Gastroesophageal sphincter (tissue), 3 donors: ENCODE measurements at regions not wholly inside any gene's neighbourhood (a gene's known extent, or its start where the extent isn't known, plus 50 kb on each side); places are given as distances from the start of the nearest gene placed in this dataset.
"Not testable (repeated sequence)": the region's sequence is repeated elsewhere in the genome, so short reads cannot be mapped to it uniquely, and the experiment has no call there.

ENCODE experiments used
- EP300 ChIP-seq: sonication (generic); formaldehyde crosslinking; IDR thresholded peaks from one replicate; pipeline ENCODE4 v1.6.1; 2017; ENCODE audit warnings: antibody characterized with exemption, mild to moderate bottlenecking
- POLR2A ChIP-seq, 2 donors: fragments of 450-650 bp; IDR thresholded peaks; one replicate each; pipeline ENCODE4 v1.6.1; 2017; ENCODE audit warnings: antibody characterized with exemption in 2 of 2, mild to moderate bottlenecking in 2 of 2, moderate library complexity in 1 of 2
- POLR2AphosphoS5 ChIP-seq: sonication (generic); formaldehyde crosslinking; IDR thresholded peaks from one replicate; pipeline ENCODE4 v1.6.1; 2017; ENCODE audit warnings: antibody characterized with exemption
- TF ChIP-seq, protein P1 (sequence below), 4 experiments: fragments of 200-600 bp in 2 of 4; fragments of 450-650 bp in 2 of 4; sonication (generic) in 1 of 4; IDR thresholded peaks; one replicate each; pipeline ENCODE4 v1.5.1; 2017 to 2019; ENCODE audit warnings: antibody characterized with exemption in 4 of 4, mild to moderate bottlenecking in 2 of 4, moderate library complexity in 2 of 4

GRCh38 chr4:137405833-137406232 is 126.5 kb downstream of the PCDH18 start:
- TF ChIP-seq, protein P1, sequence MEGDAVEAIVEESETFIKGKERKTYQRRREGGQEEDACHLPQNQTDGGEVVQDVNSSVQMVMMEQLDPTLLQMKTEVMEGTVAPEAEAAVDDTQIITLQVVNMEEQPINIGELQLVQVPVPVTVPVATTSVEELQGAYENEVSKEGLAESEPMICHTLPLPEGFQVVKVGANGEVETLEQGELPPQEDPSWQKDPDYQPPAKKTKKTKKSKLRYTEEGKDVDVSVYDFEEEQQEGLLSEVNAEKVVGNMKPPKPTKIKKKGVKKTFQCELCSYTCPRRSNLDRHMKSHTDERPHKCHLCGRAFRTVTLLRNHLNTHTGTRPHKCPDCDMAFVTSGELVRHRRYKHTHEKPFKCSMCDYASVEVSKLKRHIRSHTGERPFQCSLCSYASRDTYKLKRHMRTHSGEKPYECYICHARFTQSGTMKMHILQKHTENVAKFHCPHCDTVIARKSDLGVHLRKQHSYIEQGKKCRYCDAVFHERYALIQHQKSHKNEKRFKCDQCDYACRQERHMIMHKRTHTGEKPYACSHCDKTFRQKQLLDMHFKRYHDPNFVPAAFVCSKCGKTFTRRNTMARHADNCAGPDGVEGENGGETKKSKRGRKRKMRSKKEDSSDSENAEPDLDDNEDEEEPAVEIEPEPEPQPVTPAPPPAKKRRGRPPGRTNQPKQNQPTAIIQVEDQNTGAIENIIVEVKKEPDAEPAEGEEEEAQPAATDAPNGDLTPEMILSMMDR (IDR thresholded peaks at IDR 0.05), result not testable (repeated sequence)
- not testable (repeated sequence) for TF ChIP-seq POLR2A (IDR thresholded peaks at IDR 0.05); EP300; POLR2AphosphoS5
